Endothelial cell of umbilical vein (primary cell): ENCODE measurements at regions not wholly inside any gene's neighbourhood (a gene's known extent, or its start where the extent isn't known, plus 50 kb on each side); places are given as distances from the start of the nearest gene placed in this dataset.

Experiments
- BruUV-seq: library from RNA; stranded (reverse); fragments of 400-500 nt; replicated peaks from 2 replicates; lab custom pipeline; 2021; lab: Mats Ljungman, UMichigan
- CTCF ChIA-PET: fragments of 300-600, 350-600 bp; sonication (Branson Sonifier 250); formaldehyde crosslinking; loops from one replicate; lab custom pipeline; 2021; ENCODE audit warnings: antibody characterized with exemption, inconsistent platforms; lab: Charles Lee
- POLR2A ChIA-PET: fragments of 300-600, 350-600 bp; sonication (Branson Sonifier 250); formaldehyde crosslinking; loops from one replicate; lab custom pipeline; 2021; ENCODE audit warnings: antibody characterized with exemption, inconsistent platforms; lab: Charles Lee
- DNase-seq: peaks from one replicate; pipeline ENCODE4 v3.0.0-alpha.2; 2011; ENCODE audit warnings: low read depth, low spot score
- FAIRE-seq: peaks from 2 replicates; lab custom pipeline; 2011; peaks lifted over from hg19 to GRCh38; lab: Jason Lieb, UNC
- H2AFZ ChIP-seq: 2 replicates; pipeline ENCODE4 v1.6.0; 2012; ENCODE audit warnings: low read depth, low read length, control low read depth, inconsistent platforms
- H3K27ac ChIP-seq: 2 replicates; pipeline ENCODE4 v1.5.1; 2011; ENCODE audit warnings: low read depth, mild to moderate bottlenecking, control low read depth, low read length, moderate library complexity; ENCODE audit not compliant: insufficient read depth
- H3K27me3 ChIP-seq, 2 experiments: 2 replicates each; pipeline versions ENCODE4 v1.6.0 to v1.6.1; 2011; ENCODE audit warnings: low read length in 2 of 2, mixed read lengths in 1 of 2; ENCODE audit not compliant: control insufficient read depth in 2 of 2, insufficient read depth in 2 of 2
- H3K36me3 ChIP-seq, 2 experiments: 2 replicates in 1 of 2; 3 replicates in 1 of 2; pipeline ENCODE4 v1.5.1; 2011; ENCODE audit warnings: low read length in 2 of 2, mild to moderate bottlenecking in 1 of 2, moderate library complexity in 1 of 2; ENCODE audit not compliant: control insufficient read depth in 2 of 2, insufficient read depth in 2 of 2; ENCODE audit errors: extremely low read depth in 1 of 2
- H3K4me1 ChIP-seq: 3 replicates; pipeline ENCODE4 v1.5.1; 2011; ENCODE audit warnings: mild to moderate bottlenecking, low read length; ENCODE audit not compliant: control insufficient read depth, insufficient read depth; ENCODE audit errors: extremely low read depth
- H3K4me2 ChIP-seq: 2 replicates; pipeline ENCODE4 v1.6.1; 2011; ENCODE audit warnings: low read length, control low read depth, mixed read lengths; ENCODE audit not compliant: insufficient read depth
- H3K4me3 ChIP-seq, 3 experiments: fragments of 200-600 bp in 1 of 3; sonication (generic), shearing (Covaris generic) in 1 of 3; replicated peaks in 1 of 3; 2 replicates each; pipeline ENCODE4 v1.5.1; 2011 to 2016; ENCODE audit warnings: control low read depth in 3 of 3, low read length in 3 of 3, mild to moderate bottlenecking in 2 of 3, inconsistent platforms in 1 of 3, low read depth in 1 of 3, moderate library complexity in 1 of 3; ENCODE audit not compliant: insufficient read depth in 1 of 3
- H3K79me2 ChIP-seq: 2 replicates; pipeline ENCODE4 v1.6.0; 2012; ENCODE audit warnings: low read length, inconsistent platforms; ENCODE audit not compliant: control insufficient read depth, insufficient read depth
- H3K9ac ChIP-seq: replicated peaks from 2 replicates; pipeline ENCODE3; 2011; ENCODE audit warnings: low read length, control low read depth; ENCODE audit not compliant: insufficient read depth; ENCODE audit errors: extremely low read depth
- H3K9me1 ChIP-seq: replicated peaks from 3 replicates; pipeline ENCODE4 v1.6.0; 2011; ENCODE audit warnings: mild to moderate bottlenecking, low read length; ENCODE audit not compliant: control insufficient read depth, insufficient read depth; ENCODE audit errors: extremely low read depth
- H3K9me3 ChIP-seq: replicated peaks from 2 replicates; pipeline ENCODE4 v1.5.1; 2012; ENCODE audit warnings: low read length, inconsistent platforms; ENCODE audit not compliant: control insufficient read depth, insufficient read depth
- H4K20me1 ChIP-seq: replicated peaks from 2 replicates; pipeline ENCODE3; 2011; ENCODE audit warnings: mild to moderate bottlenecking, low read length; ENCODE audit not compliant: control insufficient read depth, insufficient read depth; ENCODE audit errors: extremely low read depth
- EZH2 ChIP-seq: IDR thresholded peaks from 2 replicates; pipeline ENCODE4 v1.6.1; 2012; ENCODE audit warnings: borderline replicate concordance, low read depth, mild to moderate bottlenecking, moderate library complexity, low read length, inconsistent platforms; ENCODE audit not compliant: severe bottlenecking
- FOS ChIP-seq: IDR thresholded peaks from 2 replicates; pipeline ENCODE4 v1.6.1; 2011; ENCODE audit warnings: mild to moderate bottlenecking, low read length, moderate library complexity, borderline replicate concordance; ENCODE audit not compliant: insufficient read depth
- GATA2 ChIP-seq: IDR thresholded peaks from 2 replicates; pipeline ENCODE4 v1.7.0; 2011; ENCODE audit warnings: low read depth, mild to moderate bottlenecking, moderate library complexity, mixed read lengths, low read length; ENCODE audit not compliant: insufficient read length, insufficient read depth
- JUN ChIP-seq: IDR thresholded peaks from 2 replicates; pipeline ENCODE4 v1.6.1; 2011; ENCODE audit warnings: borderline replicate concordance, low read depth; ENCODE audit not compliant: insufficient read length, insufficient read depth
- POLR2AphosphoS5 ChIP-seq: IDR thresholded peaks from 2 replicates; pipeline ENCODE4 v1.6.1; 2012; ENCODE audit warnings: low read depth, mild to moderate bottlenecking, control low read depth, low read length, moderate library complexity; ENCODE audit not compliant: insufficient read depth
- dilution Hi-C: fragments of 300-500 bp; cut with MboI; formaldehyde crosslinking; loops from one replicate; pipeline ENCODE4 v1.15.0; 2019; ENCODE audit warnings: low sequenced_read_pairs; ENCODE audit not compliant: extremely low pct_ligation_motif_present
- intact Hi-C: fragments of 100-400 bp; cut with micrococcal nuclease; formaldehyde crosslinking; loops from one replicate; pipeline ENCODE4 v1.10.0; 2022

DNA sequence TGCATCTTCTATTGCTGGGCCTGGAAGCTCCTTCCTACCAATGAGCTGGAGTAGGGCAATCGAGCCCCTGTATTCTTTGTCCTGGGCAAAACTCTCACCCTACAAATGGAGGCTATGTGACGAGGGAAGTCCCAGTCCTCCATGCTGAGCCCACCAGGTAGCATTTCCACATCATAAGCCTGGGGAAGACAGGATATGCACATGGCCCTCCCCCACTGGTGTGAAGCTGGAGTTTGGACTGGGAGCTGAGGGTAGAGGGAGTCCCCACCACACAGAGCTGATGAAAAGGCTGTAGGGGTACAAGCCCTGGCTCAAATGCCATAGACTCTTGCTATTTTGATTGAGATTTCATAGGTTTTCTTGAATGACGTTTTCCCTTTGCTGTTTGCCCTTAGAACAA is 99.5 kb upstream of the FOXC1 start:
- ChIA-PET CTCF (no interaction called here), POLR2A (no interaction called here)
- dilution Hi-C loops (no loop called here), intact Hi-C loops (no loop called here)
- no TSS peak for BruUV-seq
- FAIRE-seq (no peak), DNase-seq (no peak)
- Histone ChIP-seq H3K4me1 (no peaks in the 10 kb centered on the region), H3K27ac (no peak overlapping the region), H3K9me3 (no peaks in the 10 kb centered on the region), H3K27me3 (no peaks in the 10 kb centered on the region), H3K4me2 (no peak overlapping the region), H3K79me2 (no peaks in the 10 kb centered on the region), H2AFZ (no peak overlapping the region), H4K20me1 (no peaks in the 10 kb centered on the region), H3K36me3 (no peaks in the 10 kb centered on the region), H3K9me1 (no peaks in the 10 kb centered on the region), H3K9ac (no peak overlapping the region), H3K4me3 (no peak overlapping the region)
- TF ChIP-seq EZH2 (no peak), FOS (no peak), JUN (no peak), POLR2AphosphoS5 (no peak)

DNA sequence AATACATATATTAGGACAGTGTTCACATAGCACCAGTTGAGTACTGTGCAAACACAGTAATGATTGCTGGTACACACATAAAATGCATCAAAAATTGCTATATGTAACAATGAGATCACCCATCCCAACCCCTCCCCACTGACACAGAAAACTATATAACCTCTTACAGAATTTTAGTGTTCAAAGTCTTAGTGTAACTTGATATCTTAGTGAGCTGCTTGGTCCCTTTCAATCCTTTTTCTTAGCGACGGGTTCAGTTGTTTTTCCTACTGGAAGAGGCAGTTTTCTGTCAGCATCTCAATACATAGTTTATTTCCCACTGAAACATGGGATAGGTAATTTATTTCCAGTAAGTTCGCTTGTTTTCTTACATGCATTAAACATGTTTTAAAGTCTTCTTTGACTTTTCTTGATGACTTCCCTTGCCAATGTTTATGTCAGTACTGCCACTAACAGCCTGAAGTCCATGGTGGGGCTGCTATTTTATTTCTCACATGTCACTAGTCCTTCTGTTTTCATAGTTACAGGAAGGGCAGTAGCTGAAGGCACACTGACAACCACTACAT is 96.4 kb upstream of the FOXC1 start:
- intact Hi-C loops (no loop called here), dilution Hi-C loops (no loop called here)
- no peak for FAIRE-seq
- H3K9ac ChIP-seq = no peak overlapping the region
- H3K9me1 ChIP-seq = no peaks in the 10 kb centered on the region
- H3K27me3 ChIP-seq = no peaks in the 10 kb centered on the region
- no peaks in the 10 kb centered on the region for H3K79me2 ChIP-seq
- H3K4me1 ChIP-seq = no peaks in the 10 kb centered on the region
- H2AFZ ChIP-seq = no peak overlapping the region
- CTCF ChIA-PET = no interaction called here
- TF ChIP-seq POLR2AphosphoS5 (no peak), GATA2 (no peak)
- no peak for DNase-seq
- no peak overlapping the region for H3K4me3 ChIP-seq
- H3K4me2 ChIP-seq = no peak overlapping the region
- no peaks in the 10 kb centered on the region for H4K20me1 ChIP-seq
- no TSS peak for BruUV-seq
- no peaks in the 10 kb centered on the region for H3K9me3 ChIP-seq
- H3K36me3 ChIP-seq = no peaks in the 10 kb centered on the region
- H3K27ac ChIP-seq = no peak overlapping the region
- POLR2A ChIA-PET = no interaction called here
